Naive B cell (primary cell): ENCODE measurements at regions not wholly inside any gene's neighbourhood (a gene's known extent, or its start where the extent isn't known, plus 50 kb on each side); places are given as distances from the start of the nearest gene placed in this dataset.

Experiments used
- ATAC-seq, 2 donors: fragments of 150-1000 bp; cut with Tn5 transposase; 2 replicates each; pipeline ENCODE4 v1.10.0; 2021; ENCODE audit warnings: low read depth in 2 of 2, mild to moderate bottlenecking in 2 of 2, moderate library complexity in 2 of 2
- DNase-seq: peaks from one replicate; pipeline ENCODE4 v3.0.0; 2022
- H3K27ac Mint-ChIP-seq, 6 donors: one replicate each; pipeline ENCODE4 v1.8.0; 2020 to 2022; ENCODE audit warnings: mild to moderate bottlenecking in 6 of 6, mixed read lengths in 6 of 6, moderate library complexity in 5 of 6, inconsistent platforms in 2 of 6
- H3K27me3 Mint-ChIP-seq, 3 donors: one replicate each; pipeline ENCODE4 v1.8.0; 2021 to 2022; ENCODE audit warnings: mixed read lengths in 3 of 3, mild to moderate bottlenecking in 1 of 3
- H3K36me3 Mint-ChIP-seq, 2 donors: one replicate each; pipeline ENCODE4 v1.8.0; 2020 to 2022; ENCODE audit warnings: mixed read lengths in 2 of 2, inconsistent platforms in 1 of 2, mild to moderate bottlenecking in 1 of 2
- H3K4me1 Mint-ChIP-seq, 3 donors: one replicate each; pipeline ENCODE4 v1.8.0; 2020 to 2022; ENCODE audit warnings: mixed read lengths in 3 of 3, inconsistent platforms in 1 of 3, mild to moderate bottlenecking in 1 of 3, moderate library complexity in 1 of 3
- H3K4me3 Mint-ChIP-seq, 8 donors: one replicate each; pipeline ENCODE4 v1.8.0; 2020 to 2022; ENCODE audit warnings: mild to moderate bottlenecking in 8 of 8, mixed read lengths in 8 of 8, moderate library complexity in 8 of 8, inconsistent platforms in 2 of 8
- H3K9me3 Mint-ChIP-seq, 7 donors: one replicate each; pipeline ENCODE4 v1.8.0; 2020 to 2022; ENCODE audit warnings: mixed read lengths in 7 of 7, mild to moderate bottlenecking in 5 of 7, inconsistent platforms in 2 of 7, moderate library complexity in 1 of 7

- H3K4me3 Mint-ChIP-seq: no peak overlapping the region
- no peaks in the 10 kb centered on the region for H3K27me3 Mint-ChIP-seq
- no peak for ATAC-seq
- peaks cover 11 to 46% (median 42%) of the 10 kb centered on the region in 3 donors for H3K4me1 Mint-ChIP-seq
- H3K9me3 Mint-ChIP-seq: peaks cover 0 to 3% (median 0%) of the 10 kb centered on the region in 7 donors
- H3K27ac Mint-ChIP-seq: peak overlapping the region in 4 of 6 donors; percentile 2 to 45 (median 19)
- no peaks in the 10 kb centered on the region for H3K36me3 Mint-ChIP-seq
- no peak for DNase-seq
Observed at GRCh38 chr13:50629497-50629896, 214.0 kb downstream of the DLEU7 start.

GRCh38 chr13:50629966-50630365 is 213.5 kb downstream of the DLEU7 start:
- Mint-ChIP-seq H3K36me3 (no peaks in the 10 kb centered on the region), H3K27ac (peak overlapping the region in 3 of 6 donors; percentile 11 to 45 (median 27)), H3K4me3 (no peak overlapping the region), H3K4me1 (peaks cover 13 to 49% (median 47%) of the 10 kb centered on the region in 3 donors), H3K27me3 (no peaks in the 10 kb centered on the region), H3K9me3 (peaks cover 0 to 3% (median 0%) of the 10 kb centered on the region in 7 donors)
- ATAC-seq (no peak), DNase-seq (no peak)

GRCh38 chr13:50631041-50631440 is 212.5 kb downstream of the DLEU7 start:
- no peak for ATAC-seq

GRCh38 chr13:50634339-50634738 is 209.2 kb downstream of the DLEU7 start:
- Mint-ChIP-seq H3K36me3 (no peaks in the 10 kb centered on the region), H3K9me3 (no peaks in the 10 kb centered on the region), H3K27ac (peak overlapping the region; percentile 74 to 99 (median 96)), H3K27me3 (no peaks in the 10 kb centered on the region), H3K4me3 (peak overlapping the region in 1 of 8 donors; percentile 25), H3K4me1 (peaks cover 15 to 44% (median 44%) of the 10 kb centered on the region in 3 donors)
- DNase-seq (no peak), ATAC-seq (no peak)

More at GRCh38 chr13:50631041-50631440, 212.5 kb downstream of the DLEU7 start:
- Mint-ChIP-seq H3K4me3 (no peak overlapping the region), H3K27ac (peak overlapping the region in 2 of 6 donors; percentile 33 to 72), H3K36me3 (no peaks in the 10 kb centered on the region), H3K27me3 (no peaks in the 10 kb centered on the region), H3K9me3 (peaks cover 0 to 3% (median 0%) of the 10 kb centered on the region in 7 donors), H3K4me1 (peaks cover 19 to 50% (median 49%) of the 10 kb centered on the region in 3 donors)
- no peak for DNase-seq

GRCh38 chr13:50635504-50635903 is 208.0 kb downstream of the DLEU7 start:
- Mint-ChIP-seq H3K4me3 (peak overlapping the region in 5 of 8 donors; percentile 4 to 68 (median 36)), H3K36me3 (no peaks in the 10 kb centered on the region), H3K9me3 (no peaks in the 10 kb centered on the region), H3K4me1 (peaks cover 15 to 44% (median 39%) of the 10 kb centered on the region in 3 donors), H3K27me3 (no peaks in the 10 kb centered on the region), H3K27ac (peak overlapping the region; percentile 95 to 99 (median 96))
- peak; percentile 78 for DNase-seq
- peak; percentile 87 to 88 for ATAC-seq

- Mint-ChIP-seq H3K4me3 (peak overlapping the region in 4 of 8 donors; percentile 4 to 68 (median 34)), H3K9me3 (no peaks in the 10 kb centered on the region), H3K27me3 (no peaks in the 10 kb centered on the region), H3K36me3 (no peaks in the 10 kb centered on the region), H3K4me1 (peaks cover 15 to 41% (median 39%) of the 10 kb centered on the region in 3 donors), H3K27ac (peak overlapping the region; percentile 95 to 99 (median 96))
- DNase-seq (peak; percentile 60), ATAC-seq (peak; percentile 69 to 73)
Observed at GRCh38 chr13:50636007-50636704, 207.3 kb downstream of the DLEU7 start.

- Mint-ChIP-seq H3K27me3 (no peaks in the 10 kb centered on the region), H3K9me3 (peaks cover 0 to 2% (median 0%) of the 10 kb centered on the region in 7 donors), H3K27ac (peak overlapping the region in 3 of 6 donors; percentile 4 to 56 (median 8)), H3K4me3 (no peak overlapping the region), H3K36me3 (no peaks in the 10 kb centered on the region), H3K4me1 (peaks cover 9 to 27% (median 15%) of the 10 kb centered on the region in 3 donors)
- ATAC-seq (no peak), DNase-seq (no peak)
Observed at GRCh38 chr13:50643060-50643459, 200.4 kb downstream of the DLEU7 start.

GRCh38 chr13:50644081-50644871 is 199.2 kb downstream of the DLEU7 start:
- H3K27ac Mint-ChIP-seq: peak overlapping the region in 1 of 6 donors; percentile 16
- ATAC-seq (no peak), DNase-seq (no peak)
- no peaks in the 10 kb centered on the region for H3K36me3 Mint-ChIP-seq
- peaks cover 9 to 27% (median 15%) of the 10 kb centered on the region in 3 donors for H3K4me1 Mint-ChIP-seq
- no peaks in the 10 kb centered on the region for H3K27me3 Mint-ChIP-seq
- peak overlapping the region in 1 of 8 donors; percentile 72 for H3K4me3 Mint-ChIP-seq
- peaks cover 0 to 2% (median 0%) of the 10 kb centered on the region in 7 donors for H3K9me3 Mint-ChIP-seq

GRCh38 chr13:50645092-50645491 is 198.4 kb downstream of the DLEU7 start:
- peak overlapping the region in 1 of 6 donors; percentile 64 for H3K27ac Mint-ChIP-seq

GRCh38 chr13:50646070-50646469 is 197.4 kb downstream of the DLEU7 start:
- Mint-ChIP-seq H3K9me3 (peaks cover 0 to 2% (median 0%) of the 10 kb centered on the region in 7 donors), H3K36me3 (no peaks in the 10 kb centered on the region), H3K27ac (no peak overlapping the region), H3K4me1 (peaks cover 16 to 42% (median 28%) of the 10 kb centered on the region in 3 donors), H3K4me3 (no peak overlapping the region), H3K27me3 (no peaks in the 10 kb centered on the region)
- ATAC-seq (no peak), DNase-seq (no peak)

More at GRCh38 chr13:50645092-50645491, 198.4 kb downstream of the DLEU7 start:
- no peak for DNase-seq
- Mint-ChIP-seq H3K4me1 (peaks cover 12 to 32% (median 18%) of the 10 kb centered on the region in 3 donors), H3K36me3 (no peaks in the 10 kb centered on the region), H3K9me3 (peaks cover 0 to 2% (median 0%) of the 10 kb centered on the region in 7 donors), H3K4me3 (no peak overlapping the region), H3K27me3 (no peaks in the 10 kb centered on the region)
- no peak for ATAC-seq

- Mint-ChIP-seq H3K36me3 (no peaks in the 10 kb centered on the region), H3K27ac (no peak overlapping the region), H3K9me3 (peaks cover 0 to 2% (median 0%) of the 10 kb centered on the region in 7 donors), H3K4me1 (peaks cover 15 to 32% (median 25%) of the 10 kb centered on the region in 3 donors), H3K27me3 (no peaks in the 10 kb centered on the region), H3K4me3 (no peak overlapping the region)
- no peak for DNase-seq
- ATAC-seq: no peak
Observed at GRCh38 chr13:50649211-50649610, 194.3 kb downstream of the DLEU7 start.

GRCh38 chr13:50650592-50651504 is 192.6 kb downstream of the DLEU7 start:
- DNase-seq (no peak), ATAC-seq (no peak)
- Mint-ChIP-seq H3K27me3 (no peaks in the 10 kb centered on the region), H3K9me3 (peaks cover 0 to 2% (median 0%) of the 10 kb centered on the region in 7 donors), H3K4me1 (peaks cover 18 to 25% (median 25%) of the 10 kb centered on the region in 3 donors), H3K4me3 (peak overlapping the region in 5 of 8 donors; percentile 33 to 69 (median 64)), H3K27ac (peak overlapping the region in 4 of 6 donors; percentile 25 to 91 (median 62)), H3K36me3 (no peaks in the 10 kb centered on the region)
